GM23248 (cell line): ENCODE measurements at regions not wholly inside any gene's neighbourhood (a gene's known extent, or its start where the extent isn't known, plus 50 kb on each side); places are given as distances from the start of the nearest gene placed in this dataset.

Experiments used
- EZH2 ChIP-seq: fragments of 200-600 bp; sonication (generic); IDR thresholded peaks from 2 replicates; pipeline ENCODE4 v1.6.1; 2018; ENCODE audit warnings: antibody characterized with exemption, mild to moderate bottlenecking; ENCODE audit not compliant: insufficient read depth, poor library complexity, severe bottlenecking
- EZH2phosphoT487 ChIP-seq: fragments of 200-600 bp; sonication (generic); IDR thresholded peaks from 2 replicates; pipeline ENCODE4 v1.6.1; 2018; ENCODE audit warnings: antibody characterized with exemption, moderate library complexity, mild to moderate bottlenecking, low read depth; ENCODE audit not compliant: insufficient read depth

GRCh38 chr10:113435881-113436280 is 117.0 kb upstream of the HABP2 start:
- TF ChIP-seq EZH2 (no peak), EZH2phosphoT487 (no peak)
